Progenitor cell of endocrine pancreas (in vitro differentiated cells): ENCODE measurements at regions not wholly inside any gene's neighbourhood (a gene's known extent, or its start where the extent isn't known, plus 50 kb on each side); places are given as distances from the start of the nearest gene placed in this dataset.

ENCODE experiments used
- DNase-seq: peaks from one replicate; pipeline ENCODE4 v3.0.0; 2021; ENCODE audit warnings: low spot score; ENCODE audit not compliant: unreplicated experiment
- H3K27ac Mint-ChIP-seq: 2 replicates; pipeline ENCODE4 v1.8.0; 2021; ENCODE audit warnings: mild to moderate bottlenecking, moderate library complexity, mixed read lengths
- H3K27me3 Mint-ChIP-seq: 2 replicates; pipeline ENCODE4 v1.8.0; 2021; ENCODE audit warnings: mixed read lengths
- H3K36me3 Mint-ChIP-seq: 2 replicates; pipeline ENCODE4 v1.8.0; 2022; ENCODE audit warnings: mixed read lengths; ENCODE audit not compliant: insufficient read depth
- H3K4me1 Mint-ChIP-seq: 2 replicates; pipeline ENCODE4 v1.8.0; 2021; ENCODE audit warnings: low read depth, mixed read lengths
- H3K4me3 Mint-ChIP-seq: 2 replicates; pipeline ENCODE4 v1.8.0; 2021; ENCODE audit warnings: low read depth, mild to moderate bottlenecking, moderate library complexity, mixed read lengths
- H3K9me3 Mint-ChIP-seq: 2 replicates; pipeline ENCODE4 v1.8.0; 2021; ENCODE audit warnings: low read depth, mixed read lengths
- TF ChIP-seq, protein P1 (sequence below): fragments of 200-600 bp; sonication (generic); IDR thresholded peaks from one replicate; pipeline ENCODE4 v1.5.0; 2021; ENCODE audit warnings: antibody characterized with exemption, mild to moderate bottlenecking; ENCODE audit not compliant: unreplicated experiment

DNA sequence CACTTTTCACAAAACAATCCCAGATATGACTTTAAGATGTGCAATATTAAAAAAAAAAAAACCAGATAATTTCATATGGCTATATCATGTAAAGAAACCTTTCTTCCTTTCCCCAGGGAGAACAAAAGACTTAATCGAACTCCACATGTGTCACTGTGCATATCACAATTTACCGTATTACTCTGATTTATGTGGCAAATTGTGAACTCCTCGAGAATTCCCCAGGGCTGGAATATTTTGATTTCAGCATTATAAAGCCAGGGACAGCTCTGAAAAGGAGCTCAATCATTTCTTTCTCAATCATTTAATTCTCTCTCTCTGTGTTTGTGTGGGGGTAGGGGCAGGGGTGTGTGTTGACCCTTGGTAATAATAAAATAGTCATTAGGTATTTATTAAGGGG is 165.8 kb downstream of the TDRD15 start:
- Mint-ChIP-seq H3K27ac (no peak overlapping the region), H3K4me3 (no peak overlapping the region), H3K36me3 (no peaks in the 10 kb centered on the region), H3K4me1 (peaks cover 7% of the 10 kb centered on the region), H3K9me3 (no peaks in the 10 kb centered on the region), H3K27me3 (no peaks in the 10 kb centered on the region)
- no peak for DNase-seq
- TF ChIP-seq, protein P1, sequence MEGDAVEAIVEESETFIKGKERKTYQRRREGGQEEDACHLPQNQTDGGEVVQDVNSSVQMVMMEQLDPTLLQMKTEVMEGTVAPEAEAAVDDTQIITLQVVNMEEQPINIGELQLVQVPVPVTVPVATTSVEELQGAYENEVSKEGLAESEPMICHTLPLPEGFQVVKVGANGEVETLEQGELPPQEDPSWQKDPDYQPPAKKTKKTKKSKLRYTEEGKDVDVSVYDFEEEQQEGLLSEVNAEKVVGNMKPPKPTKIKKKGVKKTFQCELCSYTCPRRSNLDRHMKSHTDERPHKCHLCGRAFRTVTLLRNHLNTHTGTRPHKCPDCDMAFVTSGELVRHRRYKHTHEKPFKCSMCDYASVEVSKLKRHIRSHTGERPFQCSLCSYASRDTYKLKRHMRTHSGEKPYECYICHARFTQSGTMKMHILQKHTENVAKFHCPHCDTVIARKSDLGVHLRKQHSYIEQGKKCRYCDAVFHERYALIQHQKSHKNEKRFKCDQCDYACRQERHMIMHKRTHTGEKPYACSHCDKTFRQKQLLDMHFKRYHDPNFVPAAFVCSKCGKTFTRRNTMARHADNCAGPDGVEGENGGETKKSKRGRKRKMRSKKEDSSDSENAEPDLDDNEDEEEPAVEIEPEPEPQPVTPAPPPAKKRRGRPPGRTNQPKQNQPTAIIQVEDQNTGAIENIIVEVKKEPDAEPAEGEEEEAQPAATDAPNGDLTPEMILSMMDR = no peak

DNA sequence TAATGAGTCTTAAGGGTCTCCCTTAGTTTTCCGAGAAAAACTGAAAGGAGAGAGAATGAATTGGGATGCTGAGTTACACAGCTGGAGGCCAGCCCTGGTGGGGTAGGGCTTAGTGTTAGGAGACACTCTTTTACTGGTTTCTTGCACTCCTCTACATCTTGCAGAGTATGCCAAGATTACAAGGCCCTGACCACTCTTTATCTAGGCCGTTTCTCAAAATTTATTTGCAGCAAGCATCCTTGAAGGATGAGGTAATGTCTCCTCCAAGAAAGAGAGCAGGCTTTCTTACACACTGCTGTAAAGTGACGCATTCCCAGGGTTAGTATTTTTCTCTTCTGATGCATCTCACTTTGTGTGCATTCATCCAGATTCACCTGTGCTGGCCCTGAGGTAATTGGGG is 166.2 kb downstream of the TDRD15 start:
- Mint-ChIP-seq H3K9me3 (no peaks in the 10 kb centered on the region), H3K4me3 (no peak overlapping the region), H3K27me3 (no peaks in the 10 kb centered on the region), H3K36me3 (no peaks in the 10 kb centered on the region), H3K27ac (no peak overlapping the region), H3K4me1 (peaks cover 7% of the 10 kb centered on the region)
- DNase-seq = no peak
- TF ChIP-seq, protein P1 = no peak

DNA sequence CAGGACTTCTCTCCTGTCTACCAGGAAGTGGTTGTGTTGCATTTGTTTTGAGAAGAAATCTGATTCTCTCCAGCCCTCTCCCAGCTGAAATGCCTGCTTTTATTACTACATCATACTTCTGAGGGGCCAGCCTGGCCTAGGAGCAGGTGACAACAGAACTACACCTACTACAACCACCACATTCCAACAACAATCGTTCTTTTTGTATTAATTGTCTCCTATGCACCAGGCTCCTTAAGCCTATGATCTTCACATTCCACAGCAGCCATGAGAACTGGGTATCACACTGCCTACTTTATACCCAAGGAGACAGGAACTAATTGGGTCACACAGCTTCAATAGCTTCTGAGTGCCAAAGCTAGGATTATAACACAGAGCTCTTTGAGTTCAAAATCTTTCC is 167.7 kb downstream of the TDRD15 start:
- Mint-ChIP-seq H3K4me1 (peaks cover 7% of the 10 kb centered on the region), H3K4me3 (no peak overlapping the region), H3K9me3 (no peaks in the 10 kb centered on the region), H3K27ac (peak overlapping the region; percentile 22), H3K36me3 (no peaks in the 10 kb centered on the region), H3K27me3 (no peaks in the 10 kb centered on the region)
- DNase-seq = no peak
- TF ChIP-seq, protein P1 = no peak

DNA sequence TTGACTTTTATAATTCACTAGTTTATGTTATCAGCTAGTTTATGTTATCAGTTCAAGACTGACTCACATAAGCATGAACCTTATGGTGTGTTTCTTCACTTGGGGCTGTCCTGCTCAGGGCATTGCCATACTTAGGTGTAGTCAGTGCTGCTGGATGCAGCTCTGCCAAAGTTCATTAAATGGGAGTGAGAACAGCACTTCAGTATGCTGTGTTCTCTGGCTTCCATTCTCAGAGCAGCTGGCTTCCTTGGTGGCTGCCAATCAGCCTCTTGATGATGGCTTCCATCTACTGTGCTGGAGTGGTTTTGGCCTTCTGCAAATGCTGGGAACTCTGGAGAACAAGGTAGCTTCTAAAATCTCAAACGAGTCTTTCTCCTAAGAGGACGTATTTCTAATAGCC is 170.7 kb downstream of the TDRD15 start:
- Mint-ChIP-seq H3K4me3 (no peak overlapping the region), H3K36me3 (no peaks in the 10 kb centered on the region), H3K27me3 (no peaks in the 10 kb centered on the region), H3K9me3 (no peaks in the 10 kb centered on the region), H3K27ac (no peak overlapping the region), H3K4me1 (peaks cover 1% of the 10 kb centered on the region)
- TF ChIP-seq, protein P1 = no peak
- no peak for DNase-seq

DNA sequence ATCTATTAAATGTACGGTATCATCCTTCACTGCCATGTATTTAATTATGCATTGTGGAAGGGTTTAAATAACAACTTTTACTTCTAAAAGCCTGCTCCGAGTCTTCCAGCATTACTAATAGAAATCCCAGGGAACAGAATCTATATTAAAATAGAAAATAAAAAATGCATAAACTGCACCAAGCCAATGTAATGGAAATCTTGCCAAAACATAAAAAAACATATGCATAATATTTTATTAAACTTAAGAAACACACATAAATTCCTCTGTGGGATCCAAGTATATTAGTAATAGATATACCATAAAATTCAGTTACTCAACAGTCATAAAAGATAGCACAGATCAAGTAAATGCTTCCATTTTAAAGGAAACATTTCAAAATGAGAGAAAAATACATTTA is 175.6 kb downstream of the TDRD15 start:
- Mint-ChIP-seq H3K36me3 (no peaks in the 10 kb centered on the region), H3K27ac (no peak overlapping the region), H3K4me3 (no peak overlapping the region), H3K9me3 (no peaks in the 10 kb centered on the region), H3K27me3 (no peaks in the 10 kb centered on the region), H3K4me1 (no peaks in the 10 kb centered on the region)
- DNase-seq = no peak
- TF ChIP-seq, protein P1 = no peak
